ENCODE measurements at regions not wholly inside any gene's neighbourhood (a gene's known extent, or its start where the extent isn't known, plus 50 kb on each side); places are given as distances from the start of the nearest gene placed in this dataset.

- TF ChIP-seq CTCF (conservative IDR thresholded peaks at IDR 0.05) = no peak
- no peak for TF ChIP-seq ZFX (IDR thresholded peaks at IDR 0.05)
These were observed 174.8 kb downstream of the LRIG3 start for GRCh38 chr12:58745348-58746125.

Data from C4-2B (cell line).